ENCODE measurements at regions not wholly inside any gene's neighbourhood (a gene's known extent, or its start where the extent isn't known, plus 50 kb on each side); places are given as distances from the start of the nearest gene placed in this dataset.

DNA sequence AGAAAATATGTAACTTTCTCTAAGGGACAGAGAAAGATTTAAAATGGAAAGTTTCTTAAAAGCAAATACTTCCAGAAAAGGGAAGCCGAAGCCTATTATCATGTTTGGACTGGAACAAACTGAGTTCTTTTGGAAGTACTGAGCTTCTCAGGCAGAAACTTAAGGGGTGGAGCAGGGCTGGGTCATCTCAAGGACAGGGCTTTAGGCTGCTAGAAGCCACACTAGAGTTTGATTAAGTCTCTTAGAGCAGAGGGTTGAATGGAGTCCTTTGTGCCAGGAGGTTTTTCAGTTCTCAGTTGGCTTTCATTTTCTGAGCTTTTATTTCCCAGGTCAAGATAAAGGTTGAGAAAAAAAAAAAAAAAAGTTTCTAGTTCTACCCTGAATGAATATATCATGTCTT is 432.7 kb downstream of the SLITRK5 start:
- no peak for DNase-seq

GRCh38 chr13:88104576-88104975 is 433.4 kb downstream of the SLITRK5 start:
- no peak for DNase-seq

DNA sequence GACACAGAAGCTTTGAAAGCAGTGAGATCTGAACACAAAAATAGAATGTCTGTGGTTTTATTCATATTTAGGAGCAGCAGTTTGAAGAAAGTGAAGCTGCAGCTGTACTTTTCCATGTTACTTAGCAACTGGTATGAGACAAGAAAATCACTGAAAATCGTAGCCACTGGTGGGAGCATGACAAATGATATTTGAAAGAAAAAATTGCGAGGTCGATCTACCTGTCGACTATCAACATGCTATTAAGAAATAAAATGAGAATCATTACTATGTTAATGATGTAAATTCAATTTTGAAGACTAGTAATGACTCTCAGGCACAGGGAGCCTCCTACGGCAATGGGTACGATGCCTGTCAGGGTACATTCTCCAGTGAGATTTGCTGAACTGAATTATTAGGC is 436.4 kb downstream of the SLITRK5 start:
- DNase-seq: peak; percentile 16

GRCh38 chr13:88112526-88112925 is 441.4 kb downstream of the SLITRK5 start:
- peak; percentile 77 for DNase-seq

DNA sequence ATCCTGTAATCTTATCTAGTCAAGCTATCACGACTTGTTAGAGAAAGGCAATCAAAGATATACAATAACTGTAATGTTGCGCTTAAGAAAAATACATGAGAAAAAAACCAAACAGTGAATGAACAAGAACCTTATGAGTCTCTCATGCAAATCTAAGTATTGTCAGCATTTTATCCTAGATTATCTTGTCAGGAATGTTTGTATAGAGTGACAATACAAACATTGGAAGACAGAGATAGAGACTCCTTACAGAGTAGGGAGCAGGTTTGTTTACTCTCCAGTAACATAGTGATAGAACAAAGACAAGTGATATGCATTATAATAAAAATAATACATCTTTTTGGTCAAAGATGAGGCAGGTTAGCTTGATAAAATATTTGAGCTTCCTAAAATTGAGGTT is 444.8 kb downstream of the SLITRK5 start:
- DNase-seq: no peak

DNA sequence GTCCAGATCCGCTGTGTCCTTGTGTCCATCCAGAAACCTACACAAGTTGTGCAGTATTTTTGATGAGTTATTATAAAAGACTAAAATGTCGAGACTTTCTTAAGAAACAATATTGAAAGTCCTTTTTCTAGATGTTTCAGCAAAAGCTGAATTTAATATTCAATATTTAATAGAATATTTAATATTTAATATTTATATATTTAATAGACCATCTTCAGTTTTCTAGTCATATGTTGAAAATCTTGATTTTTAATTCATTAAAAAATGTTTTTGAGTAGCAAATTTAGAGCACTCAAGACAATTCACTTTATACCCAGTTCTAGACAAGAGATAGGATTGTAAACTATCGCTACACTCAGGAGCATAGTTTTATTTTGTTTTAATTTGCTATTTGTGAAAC is 447.8 kb downstream of the SLITRK5 start:
- DNase-seq: no peak

DNA sequence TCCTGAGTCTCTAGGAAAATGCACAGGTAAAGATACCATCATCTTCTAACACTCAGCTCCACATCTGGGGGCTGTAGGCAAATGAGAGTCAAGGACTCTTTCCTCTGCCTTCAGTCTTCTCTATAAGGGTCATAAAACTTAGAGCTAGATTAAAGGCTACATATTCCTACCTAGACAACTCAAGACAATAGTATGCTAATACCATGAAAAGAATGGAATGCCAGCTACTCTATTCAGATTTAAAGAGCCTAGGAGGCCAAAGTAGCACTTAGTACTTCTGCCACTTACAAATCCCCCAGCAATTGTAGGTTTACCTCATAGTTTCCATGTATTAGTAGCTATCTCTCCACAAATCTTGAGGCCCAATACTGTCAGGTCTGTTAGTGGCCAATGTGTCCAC is 453.0 kb downstream of the SLITRK5 start:
- DNase-seq: no peak

DNA sequence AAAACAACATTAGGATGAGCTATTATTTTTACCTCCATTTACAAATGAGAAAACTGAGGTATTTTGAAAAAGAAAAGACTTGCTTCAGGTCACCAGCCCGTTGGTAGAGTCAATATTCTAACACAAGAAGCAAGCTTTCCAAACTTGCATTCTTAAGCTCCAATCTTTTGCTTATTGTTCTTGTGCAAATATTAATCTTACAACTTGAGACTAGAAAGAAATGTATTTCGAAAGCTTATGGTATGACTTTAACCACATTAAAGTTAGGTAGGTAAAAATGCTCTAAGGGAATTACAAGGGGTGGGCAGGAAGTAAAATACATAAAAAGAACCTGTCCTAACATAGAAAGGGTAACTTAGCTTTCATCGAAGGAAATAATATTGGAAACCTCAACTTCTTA is 453.9 kb downstream of the SLITRK5 start:
- DNase-seq: no peak

DNA sequence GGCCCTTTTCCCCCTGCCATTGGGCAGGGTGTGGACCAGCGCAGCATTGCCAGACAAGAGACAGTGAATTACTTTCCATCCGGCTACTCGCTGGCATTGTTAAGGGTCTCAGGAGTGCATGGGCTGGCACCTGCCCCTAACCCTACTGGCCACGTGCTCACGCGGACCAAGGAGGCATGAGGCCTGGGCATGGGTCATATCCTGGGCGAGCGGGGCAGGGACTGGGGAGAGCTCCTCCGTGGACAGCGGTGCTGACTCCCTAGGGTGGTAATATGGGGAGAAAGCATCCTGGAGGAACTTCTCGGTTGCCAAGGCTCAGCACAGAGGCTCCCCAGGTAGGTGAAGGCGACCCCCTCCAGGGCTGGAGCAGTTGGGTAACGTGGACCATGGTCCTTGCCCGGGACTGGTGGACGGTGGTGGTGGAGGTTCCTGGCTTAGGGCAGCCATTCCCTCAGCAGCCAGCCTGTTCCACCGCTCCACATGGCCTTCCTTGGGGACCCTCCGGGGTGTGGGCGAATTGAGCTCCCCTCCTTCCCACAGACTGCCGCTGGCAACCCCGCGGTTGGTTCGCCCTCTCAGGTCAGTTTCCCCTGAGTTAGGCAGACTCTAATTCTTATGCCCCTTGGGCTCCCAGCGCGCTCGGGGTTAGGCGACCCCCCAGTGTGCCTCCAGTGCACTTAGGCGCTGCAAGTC is 465.1 kb downstream of the SLITRK5 start:
- DNase-seq: no peak

GRCh38 chr13:88142653-88143052 is 471.5 kb downstream of the SLITRK5 start:
- no peak for DNase-seq

- no peak for DNase-seq
Measured at GRCh38 chr13:88144580-88144979, 473.4 kb downstream of the SLITRK5 start.

DNA sequence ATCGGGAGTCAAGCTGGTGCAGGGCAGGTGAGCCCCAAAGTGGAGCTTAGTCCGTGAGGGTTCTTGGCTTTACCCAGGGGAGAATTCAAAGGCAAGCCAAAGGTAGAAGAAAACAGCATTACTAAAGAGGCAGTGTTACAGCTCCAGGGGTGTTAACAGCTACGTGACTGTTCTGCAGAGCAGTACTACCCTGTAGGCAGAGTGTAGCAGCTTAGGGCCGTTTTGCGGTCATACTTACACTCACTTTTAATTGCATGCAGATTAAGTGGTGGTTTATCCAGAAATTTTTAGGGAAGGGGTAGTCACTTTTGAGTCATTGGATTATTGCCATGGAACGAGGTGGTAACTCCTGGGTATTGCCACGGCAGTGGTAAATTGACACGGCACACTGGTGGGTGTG is 482.2 kb downstream of the SLITRK5 start:
- DNase-seq: no peak

DNA sequence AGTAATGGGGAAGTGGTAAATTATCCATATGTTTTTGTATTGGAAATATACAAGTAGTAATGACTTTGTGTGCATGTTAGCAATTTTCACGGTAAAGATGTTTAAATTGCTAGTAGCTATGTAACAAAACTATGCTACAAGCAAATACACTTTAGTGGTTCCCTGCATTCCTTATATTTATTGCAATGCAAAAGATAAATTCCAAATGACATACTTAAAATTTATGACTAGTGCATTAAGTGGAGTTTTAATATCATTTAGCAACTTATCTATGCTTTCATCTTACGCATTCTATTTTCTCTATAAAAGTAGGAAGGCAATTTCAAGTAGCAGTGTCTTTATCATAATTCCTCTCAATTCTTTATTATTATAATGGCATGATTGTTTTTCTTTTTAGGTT is 482.8 kb downstream of the SLITRK5 start:
- no peak for DNase-seq

- DNase-seq: no peak
Measured at GRCh38 chr13:88162076-88162702, 491.0 kb downstream of the SLITRK5 start.

DNA sequence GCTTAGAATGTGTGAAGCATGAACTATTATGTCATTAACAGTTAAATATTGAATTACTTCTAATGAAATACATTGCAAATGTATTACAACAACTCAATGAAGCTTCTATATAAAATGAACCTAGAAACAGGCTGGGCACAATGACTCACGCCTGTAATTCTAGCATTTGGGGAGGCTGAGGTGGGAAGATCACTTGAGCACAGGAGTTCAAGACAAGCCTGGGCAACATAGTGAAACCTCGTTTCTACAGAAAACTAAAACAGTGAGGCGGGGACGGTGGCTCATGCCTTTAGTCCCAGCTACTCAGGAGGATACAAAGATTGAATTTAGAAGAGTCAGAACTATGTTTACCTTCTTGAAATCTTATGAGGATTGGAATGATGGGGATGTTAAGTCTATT is 505.1 kb downstream of the SLITRK5 start:
- no peak for DNase-seq

- no peak for DNase-seq
Measured at GRCh38 chr13:88183440-88183839, 512.3 kb downstream of the SLITRK5 start.

DNA sequence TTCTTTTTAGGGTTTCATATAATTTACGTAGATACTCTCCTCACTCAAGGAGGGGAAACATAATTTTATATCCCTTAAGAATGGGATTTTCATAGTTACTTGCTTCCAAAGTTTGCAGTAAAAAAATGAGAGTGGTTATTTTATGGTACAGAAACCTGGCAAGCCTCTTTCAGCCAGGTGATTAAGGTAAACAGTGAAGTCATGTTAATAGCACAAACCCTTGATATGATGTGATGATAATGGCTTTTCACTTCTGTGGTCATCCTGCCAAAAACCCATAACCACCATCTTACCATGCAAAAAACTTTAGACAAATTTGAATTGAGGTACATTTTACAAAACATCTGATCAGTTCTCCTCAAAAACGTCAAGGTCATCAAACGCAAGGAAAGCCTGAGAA is 517.8 kb downstream of the SLITRK5 start:
- no peak for DNase-seq

- DNase-seq: no peak
Measured at GRCh38 chr13:88189728-88190127, 518.6 kb downstream of the SLITRK5 start.

DNA sequence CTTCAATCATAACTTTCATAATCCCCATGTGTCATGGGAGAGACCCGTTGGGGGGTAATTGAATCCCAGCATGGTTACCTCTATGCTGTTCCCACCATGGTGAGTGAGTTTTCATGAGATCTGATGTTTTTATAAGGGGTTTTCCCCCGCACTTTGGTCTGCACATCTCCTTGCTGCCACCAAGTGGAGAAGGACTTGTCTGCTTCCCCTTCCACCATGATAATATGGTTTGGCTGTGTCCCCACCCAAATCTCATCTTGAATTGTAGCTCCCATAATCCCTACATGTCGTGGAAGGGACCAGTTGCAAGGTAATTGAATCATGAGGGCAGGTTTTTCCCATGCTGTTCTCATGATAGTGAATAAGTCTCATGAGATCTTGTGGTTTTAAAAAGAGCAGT is 524.9 kb downstream of the SLITRK5 start:
- DNase-seq: no peak

GRCh38 chr13:88217372-88217771 is 546.2 kb downstream of the SLITRK5 start:
- no peak for DNase-seq

DNA sequence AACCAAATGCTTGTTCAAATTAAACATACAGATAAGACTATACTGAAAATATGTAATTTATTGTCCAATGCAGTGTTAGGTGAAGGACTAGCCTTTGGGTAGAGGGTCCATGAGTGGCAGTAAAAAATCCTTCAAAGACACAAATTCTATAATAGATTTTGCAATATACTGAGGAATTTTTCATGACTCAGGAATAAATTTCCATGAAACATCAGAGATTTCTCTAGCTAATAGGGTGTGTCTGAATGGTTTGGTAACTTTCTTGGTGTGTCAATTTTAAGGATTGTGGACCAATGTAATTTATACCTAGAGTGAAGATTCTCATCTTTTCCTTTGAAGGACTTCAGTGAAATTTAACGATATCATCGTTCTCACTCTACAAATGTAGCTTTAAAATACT is 546.7 kb downstream of the SLITRK5 start:
- DNase-seq: no peak

GRCh38 chr13:88223958-88224357 is 552.8 kb downstream of the SLITRK5 start:
- no peak for DNase-seq

GRCh38 chr13:88235441-88235840 is 564.3 kb downstream of the SLITRK5 start:
- no peak for DNase-seq

DNA sequence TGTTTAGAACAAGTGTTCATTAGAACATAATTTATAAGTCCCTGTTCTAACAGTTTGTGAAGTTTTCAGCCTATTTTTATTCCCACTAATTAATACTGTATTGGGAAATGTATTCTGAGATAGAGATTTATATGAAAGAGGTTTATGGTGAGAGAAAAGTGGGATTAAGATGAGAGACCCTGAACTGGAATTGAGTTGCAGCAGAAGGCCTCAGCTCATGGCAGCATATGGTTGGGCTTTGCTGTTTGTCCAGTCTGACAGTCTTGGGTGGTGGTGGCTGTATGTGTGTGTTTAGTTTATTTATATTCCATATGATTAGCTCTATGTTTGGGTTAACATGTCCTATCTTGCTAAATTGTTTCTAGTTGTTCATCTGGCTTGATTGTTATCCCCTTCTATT is 575.1 kb downstream of the SLITRK5 start:
- DNase-seq: no peak

- no peak for DNase-seq
Measured at GRCh38 chr13:88248393-88248792, 577.2 kb downstream of the SLITRK5 start.

All from MV-4-11 (cell line).